Ovary (tissue), 7 donors: ENCODE measurements at regions not wholly inside any gene's neighbourhood (a gene's known extent, or its start where the extent isn't known, plus 50 kb on each side); places are given as distances from the start of the nearest gene placed in this dataset.

Experiments used
- DNase-seq, 5 donors: peaks; one replicate each; pipeline ENCODE4 v3.0.0-alpha.2; 2019 to 2020
- H3K27ac ChIP-seq, 2 donors: fragments of 200-600 bp; one replicate each; pipeline versions ENCODE4 v1.5.1 to v1.8.0; 2019 to 2022
- H3K27me3 ChIP-seq: fragments of 200-600 bp; one replicate; pipeline ENCODE4 v1.8.0; 2022
- H3K36me3 ChIP-seq: fragments of 200-600 bp; sonication (generic); one replicate; pipeline ENCODE4 v1.5.1; 2019
- H3K4me1 ChIP-seq: one replicate; pipeline ENCODE4 v1.8.1; 2013; ENCODE audit warnings: mild to moderate bottlenecking, moderate library complexity; ENCODE audit not compliant: insufficient read depth
- H3K4me3 ChIP-seq: fragments of 200-600 bp; sonication (generic); one replicate; pipeline ENCODE4 v1.5.1; 2017
- H3K9me3 ChIP-seq, 2 donors: fragments of 200-600 bp in 1 of 2; sonication (generic) in 1 of 2; one replicate each; pipeline versions ENCODE4 v1.5.1 to v1.8.1; 2013 to 2019; ENCODE audit warnings: mild to moderate bottlenecking in 1 of 2, moderate library complexity in 1 of 2
- EP300 ChIP-seq: sonication (generic); formaldehyde crosslinking; IDR thresholded peaks from one replicate; pipeline ENCODE4 v1.6.1; 2017; ENCODE audit warnings: antibody characterized with exemption
- POLR2A ChIP-seq: fragments of 450-650 bp; IDR thresholded peaks from one replicate; pipeline ENCODE4 v1.6.1; 2017; ENCODE audit warnings: antibody characterized with exemption, mild to moderate bottlenecking, moderate library complexity
- WGBS, 3 donors: extraction: QIAGEN DNeasy Blood & Tissue Kit in 1 of 3; methylation state at CpG; one replicate each; pipeline versions ENCODE4 v1.1.5 to v1.1.7; 2013 to 2017; 5-methylcytosine and 5-hydroxymethylcytosine counted together
- intact Hi-C, 4 donors: fragments of 100-400 bp; cut with DNase I; formaldehyde crosslinking; loops; one replicate each; pipeline versions ENCODE4 v1.11.0 to v1.15.1; 2022 to 2023
- TF ChIP-seq, protein P1 (sequence below), 3 donors: fragments of 450-650 bp in 2 of 3; fragments of 200-600 bp in 1 of 3; IDR thresholded peaks; one replicate each; pipeline versions ENCODE4 v1.5.1 to v1.8.0; 2016 to 2022; ENCODE audit warnings: antibody characterized with exemption in 3 of 3, mild to moderate bottlenecking in 1 of 3
- donor health status: DM: no; HTN: no; CAD: no; lungs with moderate emphysema.
- donor health status: DM: no; HTN: no; CAD: no.
- donor health status: Bipolar disorder and iron deficiency.
- donor health status: DM: no; HTN: no; CAD: no.
- donor health status: DM: yes; HTN: yes; CAD: no.

- H3K4me3 ChIP-seq = no peak overlapping the region
- intact Hi-C loops = loop anchor here in 1 of 4 donors (1.0 kb wide), 1 partner anchor 21 kb away; no protein-coding TSS in a partner anchor
- H3K27ac ChIP-seq = peak overlapping the region in 1 of 2 donors; percentile 74
- no peaks in the 10 kb centered on the region for H3K36me3 ChIP-seq
- DNase-seq = peak; percentile 54 to 82 (median 59)
- WGBS, 3 donors = 10 to 20% (median 11%) methylated on average over 7 of the region's 7 CpGs
- H3K9me3 ChIP-seq = no peaks in the 10 kb centered on the region
- no peaks in the 10 kb centered on the region for H3K27me3 ChIP-seq
- peaks cover 14% of the 10 kb centered on the region for H3K4me1 ChIP-seq
- TF ChIP-seq POLR2A = no peak
- no peak for TF ChIP-seq EP300
- TF ChIP-seq, protein P1, sequence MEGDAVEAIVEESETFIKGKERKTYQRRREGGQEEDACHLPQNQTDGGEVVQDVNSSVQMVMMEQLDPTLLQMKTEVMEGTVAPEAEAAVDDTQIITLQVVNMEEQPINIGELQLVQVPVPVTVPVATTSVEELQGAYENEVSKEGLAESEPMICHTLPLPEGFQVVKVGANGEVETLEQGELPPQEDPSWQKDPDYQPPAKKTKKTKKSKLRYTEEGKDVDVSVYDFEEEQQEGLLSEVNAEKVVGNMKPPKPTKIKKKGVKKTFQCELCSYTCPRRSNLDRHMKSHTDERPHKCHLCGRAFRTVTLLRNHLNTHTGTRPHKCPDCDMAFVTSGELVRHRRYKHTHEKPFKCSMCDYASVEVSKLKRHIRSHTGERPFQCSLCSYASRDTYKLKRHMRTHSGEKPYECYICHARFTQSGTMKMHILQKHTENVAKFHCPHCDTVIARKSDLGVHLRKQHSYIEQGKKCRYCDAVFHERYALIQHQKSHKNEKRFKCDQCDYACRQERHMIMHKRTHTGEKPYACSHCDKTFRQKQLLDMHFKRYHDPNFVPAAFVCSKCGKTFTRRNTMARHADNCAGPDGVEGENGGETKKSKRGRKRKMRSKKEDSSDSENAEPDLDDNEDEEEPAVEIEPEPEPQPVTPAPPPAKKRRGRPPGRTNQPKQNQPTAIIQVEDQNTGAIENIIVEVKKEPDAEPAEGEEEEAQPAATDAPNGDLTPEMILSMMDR (IDR thresholded peaks at IDR 0.05) = no peak
Observed at GRCh38 chr10:44786286-44786850, 124.8 kb upstream of the TMEM72 start.

DNA sequence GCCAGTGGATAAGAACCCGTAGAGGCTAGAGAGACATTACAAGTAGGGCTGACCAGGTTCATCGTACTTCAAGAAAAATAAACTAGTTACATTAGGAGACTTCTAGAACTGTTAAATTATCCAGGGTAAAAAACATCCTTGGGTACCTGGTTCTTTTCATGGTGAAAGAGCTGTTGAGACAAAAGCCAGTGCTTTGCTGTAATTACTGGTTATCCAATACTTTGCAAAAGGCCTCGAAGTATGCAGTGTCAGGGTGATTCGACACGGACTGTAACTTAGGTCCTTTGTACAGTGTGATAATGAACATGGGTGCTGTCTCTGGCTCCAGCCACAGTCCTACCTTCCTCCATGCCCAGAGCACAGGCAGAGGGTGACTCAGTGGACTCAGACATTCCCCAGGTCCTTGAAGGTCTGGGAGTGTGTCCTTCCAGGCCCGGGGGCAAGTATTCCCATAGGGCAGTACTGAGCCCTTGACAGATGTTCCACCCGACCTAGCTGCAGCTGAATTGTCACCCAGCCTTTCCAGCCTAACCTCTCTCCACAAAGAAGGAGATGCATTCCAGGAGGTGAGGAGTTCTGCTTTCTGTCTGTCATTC, 123.6 kb upstream of the TMEM72 start:
- TF ChIP-seq, protein P1 (IDR thresholded peaks at IDR 0.05) = no peak
- TF ChIP-seq EP300 (no peak), POLR2A (no peak)
- Histone ChIP-seq H3K9me3 (no peaks in the 10 kb centered on the region), H3K27ac (peak overlapping the region in 1 of 2 donors; percentile 60), H3K4me3 (no peak overlapping the region), H3K4me1 (peaks cover 17% of the 10 kb centered on the region), H3K27me3 (no peaks in the 10 kb centered on the region), H3K36me3 (no peaks in the 10 kb centered on the region)
- intact Hi-C loops = no loop called here
- no peak for DNase-seq
- 74 to 88% (median 83%) methylated on average over 7 of the region's 7 CpGs for whole genome bisulfite sequencing, 3 donors

DNA sequence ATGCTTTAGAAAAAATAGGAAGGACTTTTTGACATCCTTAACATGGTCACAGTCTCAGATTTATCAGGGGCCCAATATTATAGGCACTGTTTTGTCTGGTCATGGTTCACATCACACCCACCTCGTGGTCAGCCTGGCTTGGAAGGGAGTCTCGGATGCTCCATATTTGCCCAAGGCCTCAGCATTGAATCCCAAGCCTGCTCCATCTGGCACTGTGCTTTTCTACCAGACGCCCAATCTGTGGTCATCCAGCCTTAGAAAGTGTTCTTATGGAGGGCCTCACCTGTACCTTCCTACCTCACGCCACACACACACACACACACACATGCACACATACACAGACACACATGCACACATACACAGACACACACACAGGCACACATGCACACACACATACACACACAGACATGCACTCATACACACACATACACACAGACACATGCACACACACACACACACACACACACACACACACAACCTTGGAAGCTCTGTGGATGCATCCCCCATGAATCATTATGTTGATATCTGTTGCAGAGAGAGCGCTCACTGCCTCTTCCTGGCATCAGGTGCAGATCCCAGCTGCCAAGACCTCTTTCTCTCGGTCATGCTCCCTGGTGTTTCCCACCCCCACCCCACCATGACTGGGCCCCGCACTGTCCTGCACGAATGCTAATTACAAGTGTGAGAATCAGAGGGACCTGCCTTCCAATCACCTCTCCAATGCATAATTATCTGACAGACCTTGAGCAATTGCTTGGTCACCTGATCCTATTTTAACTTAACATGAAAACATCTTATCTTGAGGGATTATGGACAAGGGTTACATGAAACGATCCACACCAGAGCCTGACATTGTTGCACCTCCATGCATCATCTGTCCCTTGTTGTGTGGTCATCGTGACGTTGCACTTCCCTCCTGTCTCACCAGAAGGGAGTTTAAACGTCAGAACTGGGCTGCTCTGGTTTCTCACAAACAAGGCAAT, 122.7 kb upstream of the TMEM72 start:
- intact Hi-C loops = no loop called here
- H3K4me1 ChIP-seq = peaks cover 19% of the 10 kb centered on the region

More for the DNA sequence above, 122.7 kb upstream of the TMEM72 start:
- Histone ChIP-seq H3K4me3 (no peak overlapping the region), H3K27me3 (no peaks in the 10 kb centered on the region), H3K9me3 (no peaks in the 10 kb centered on the region), H3K27ac (no peak overlapping the region), H3K36me3 (no peaks in the 10 kb centered on the region)
- 63 to 65% (median 65%) methylated on average over 12 of the region's 12 CpGs for WGBS, 3 donors
- DNase-seq = no peak
- no peak for TF ChIP-seq EP300
- TF ChIP-seq, protein P1 (IDR thresholded peaks at IDR 0.05) = no peak
